ENCODE measurements at regions not wholly inside any gene's neighbourhood (a gene's known extent, or its start where the extent isn't known, plus 50 kb on each side); places are given as distances from the start of the nearest gene placed in this dataset.

GRCh38 chr1:147080671-147081394, 91.4 kb downstream of the PRKAB2 start:
- H3K4me3 ChIP-seq (ENCODE audit: low read length in 2 of 2) = no peak overlapping the region
- H3K4me1 ChIP-seq (ENCODE audit: control insufficient read depth in 2 of 2, insufficient read depth in 2 of 2, low read length in 2 of 2) = peaks cover 0 to 23% of the 10 kb centered on the region in 2 donors
- H3K27me3 ChIP-seq (ENCODE audit: control insufficient read depth in 2 of 2, insufficient read depth in 1 of 2, low read length in 1 of 2) = peaks cover 59 to 99% of the 10 kb centered on the region in 2 donors
- H3K9me3 ChIP-seq (ENCODE audit: control insufficient read depth in 2 of 2, insufficient read depth in 1 of 2, low read length in 1 of 2) = peaks cover 2 to 14% of the 10 kb centered on the region in 2 donors
- DNase-seq (ENCODE audit: low read depth in 6 of 9, low spot score in 9 of 9) = no peak
- H3K27ac ChIP-seq (ENCODE audit: low read depth in 1 of 2, low read length in 1 of 2) = no peak overlapping the region
- WGBS = 12% methylated on average over 28 of the region's 28 CpGs
- no peaks in the 10 kb centered on the region for H3K36me3 ChIP-seq (ENCODE audit: control insufficient read depth in 2 of 2, insufficient read depth in 2 of 2, low read length in 1 of 2)

- 1% methylated on average over 35 of the region's 35 CpGs for WGBS
- H3K36me3 ChIP-seq (ENCODE audit: control insufficient read depth in 2 of 2, insufficient read depth in 2 of 2, low read length in 1 of 2) = no peaks in the 10 kb centered on the region
- H3K4me1 ChIP-seq (ENCODE audit: control insufficient read depth in 2 of 2, insufficient read depth in 2 of 2, low read length in 2 of 2) = peaks cover 0 to 21% of the 10 kb centered on the region in 2 donors
- no peak overlapping the region for H3K27ac ChIP-seq (ENCODE audit: low read depth in 1 of 2, low read length in 1 of 2)
- no peak for DNase-seq (ENCODE audit: low read depth in 6 of 9, low spot score in 9 of 9)
- no peak overlapping the region for H3K4me3 ChIP-seq (ENCODE audit: low read length in 2 of 2)
- H3K9me3 ChIP-seq (ENCODE audit: control insufficient read depth in 2 of 2, insufficient read depth in 1 of 2, low read length in 1 of 2) = peaks cover 2 to 14% of the 10 kb centered on the region in 2 donors
- H3K27me3 ChIP-seq (ENCODE audit: control insufficient read depth in 2 of 2, insufficient read depth in 1 of 2, low read length in 1 of 2) = peaks cover 59 to 99% of the 10 kb centered on the region in 2 donors
These were observed 92.1 kb downstream of the PRKAB2 start for GRCh38 chr1:147080006-147080661.

- no peak for DNase-seq (ENCODE audit: low read depth in 6 of 9, low spot score in 9 of 9)
- WGBS = 12% methylated on average over 45 of the region's 45 CpGs
These were observed 92.8 kb downstream of the PRKAB2 start for GRCh38 chr1:147079400-147080005.

GRCh38 chr1:147078606-147079399, 93.5 kb downstream of the PRKAB2 start:
- Histone ChIP-seq H3K27me3 (ENCODE audit: control insufficient read depth in 2 of 2, insufficient read depth in 1 of 2, low read length in 1 of 2) (peaks cover 55 to 99% of the 10 kb centered on the region in 2 donors), H3K4me3 (ENCODE audit: low read length in 2 of 2) (no peak overlapping the region)
- WGBS = 53% methylated on average over 52 of the region's 52 CpGs

More at GRCh38 chr1:147079400-147080005, 92.8 kb downstream of the PRKAB2 start:
- Histone ChIP-seq H3K27me3 (ENCODE audit: control insufficient read depth in 2 of 2, insufficient read depth in 1 of 2, low read length in 1 of 2) (peaks cover 59 to 99% of the 10 kb centered on the region in 2 donors), H3K27ac (ENCODE audit: low read depth in 1 of 2, low read length in 1 of 2) (no peak overlapping the region), H3K36me3 (ENCODE audit: control insufficient read depth in 2 of 2, insufficient read depth in 2 of 2, low read length in 1 of 2) (no peaks in the 10 kb centered on the region), H3K4me1 (ENCODE audit: control insufficient read depth in 2 of 2, insufficient read depth in 2 of 2, low read length in 2 of 2) (peaks cover 0 to 15% of the 10 kb centered on the region in 2 donors), H3K9me3 (ENCODE audit: control insufficient read depth in 2 of 2, insufficient read depth in 1 of 2, low read length in 1 of 2) (peaks cover 2 to 14% of the 10 kb centered on the region in 2 donors), H3K4me3 (ENCODE audit: low read length in 2 of 2) (no peak overlapping the region)

GRCh38 chr1:147077936-147078605, 94.2 kb downstream of the PRKAB2 start:
- 52% methylated on average over 37 of the region's 37 CpGs for WGBS
- H3K36me3 ChIP-seq (ENCODE audit: control insufficient read depth in 2 of 2, insufficient read depth in 2 of 2, low read length in 1 of 2) = no peaks in the 10 kb centered on the region

More at GRCh38 chr1:147078606-147079399, 93.5 kb downstream of the PRKAB2 start:
- Histone ChIP-seq H3K27ac (ENCODE audit: low read depth in 1 of 2, low read length in 1 of 2) (no peak overlapping the region), H3K4me1 (ENCODE audit: control insufficient read depth in 2 of 2, insufficient read depth in 2 of 2, low read length in 2 of 2) (peaks cover 0 to 8% of the 10 kb centered on the region in 2 donors), H3K9me3 (ENCODE audit: control insufficient read depth in 2 of 2, insufficient read depth in 1 of 2, low read length in 1 of 2) (peaks cover 2 to 14% of the 10 kb centered on the region in 2 donors), H3K36me3 (ENCODE audit: control insufficient read depth in 2 of 2, insufficient read depth in 2 of 2, low read length in 1 of 2) (no peaks in the 10 kb centered on the region)
- no peak for DNase-seq (ENCODE audit: low read depth in 6 of 9, low spot score in 9 of 9)

GRCh38 chr1:147077523-147077922, 94.7 kb downstream of the PRKAB2 start:
- peaks cover 47 to 99% of the 10 kb centered on the region in 2 donors for H3K27me3 ChIP-seq (ENCODE audit: control insufficient read depth in 2 of 2, insufficient read depth in 1 of 2, low read length in 1 of 2)
- no peak overlapping the region for H3K27ac ChIP-seq (ENCODE audit: low read depth in 1 of 2, low read length in 1 of 2)
- WGBS = 66% methylated on average over 20 of the region's 20 CpGs
- H3K36me3 ChIP-seq (ENCODE audit: control insufficient read depth in 2 of 2, insufficient read depth in 2 of 2, low read length in 1 of 2) = no peaks in the 10 kb centered on the region
- H3K4me1 ChIP-seq (ENCODE audit: control insufficient read depth in 2 of 2, insufficient read depth in 2 of 2, low read length in 2 of 2) = peaks cover 0 to 5% of the 10 kb centered on the region in 2 donors
- no peak overlapping the region for H3K4me3 ChIP-seq (ENCODE audit: low read length in 2 of 2)
- peaks cover 2 to 14% of the 10 kb centered on the region in 2 donors for H3K9me3 ChIP-seq (ENCODE audit: control insufficient read depth in 2 of 2, insufficient read depth in 1 of 2, low read length in 1 of 2)
- no peak for DNase-seq (ENCODE audit: low read depth in 6 of 9, low spot score in 9 of 9)

More at GRCh38 chr1:147077936-147078605, 94.2 kb downstream of the PRKAB2 start:
- H3K27ac ChIP-seq (ENCODE audit: low read depth in 1 of 2, low read length in 1 of 2) = no peak overlapping the region
- peaks cover 0 to 5% of the 10 kb centered on the region in 2 donors for H3K4me1 ChIP-seq (ENCODE audit: control insufficient read depth in 2 of 2, insufficient read depth in 2 of 2, low read length in 2 of 2)
- no peak for DNase-seq (ENCODE audit: low read depth in 6 of 9, low spot score in 9 of 9)
- H3K4me3 ChIP-seq (ENCODE audit: low read length in 2 of 2) = no peak overlapping the region
- peaks cover 49 to 99% of the 10 kb centered on the region in 2 donors for H3K27me3 ChIP-seq (ENCODE audit: control insufficient read depth in 2 of 2, insufficient read depth in 1 of 2, low read length in 1 of 2)
- peaks cover 2 to 14% of the 10 kb centered on the region in 2 donors for H3K9me3 ChIP-seq (ENCODE audit: control insufficient read depth in 2 of 2, insufficient read depth in 1 of 2, low read length in 1 of 2)

- Histone ChIP-seq H3K27me3 (ENCODE audit: control insufficient read depth in 2 of 2, insufficient read depth in 1 of 2, low read length in 1 of 2) (peaks cover 47 to 99% of the 10 kb centered on the region in 2 donors), H3K36me3 (ENCODE audit: control insufficient read depth in 2 of 2, insufficient read depth in 2 of 2, low read length in 1 of 2) (no peaks in the 10 kb centered on the region)
- DNase-seq (ENCODE audit: low read depth in 6 of 9, low spot score in 9 of 9) = no peak
These were observed 95.2 kb downstream of the PRKAB2 start for GRCh38 chr1:147077081-147077480.

GRCh38 chr1:147076442-147076841, 95.8 kb downstream of the PRKAB2 start:
- Histone ChIP-seq H3K9me3 (ENCODE audit: control insufficient read depth in 2 of 2, insufficient read depth in 1 of 2, low read length in 1 of 2) (peaks cover 2 to 14% of the 10 kb centered on the region in 2 donors), H3K36me3 (ENCODE audit: control insufficient read depth in 2 of 2, insufficient read depth in 2 of 2, low read length in 1 of 2) (no peaks in the 10 kb centered on the region), H3K27me3 (ENCODE audit: control insufficient read depth in 2 of 2, insufficient read depth in 1 of 2, low read length in 1 of 2) (peaks cover 53 to 100% of the 10 kb centered on the region in 2 donors), H3K27ac (ENCODE audit: low read depth in 1 of 2, low read length in 1 of 2) (no peak overlapping the region), H3K4me3 (ENCODE audit: low read length in 2 of 2) (no peak overlapping the region), H3K4me1 (ENCODE audit: control insufficient read depth in 2 of 2, insufficient read depth in 2 of 2, low read length in 2 of 2) (peaks cover 0 to 5% of the 10 kb centered on the region in 2 donors)
- WGBS = 88% methylated on average over 7 of the region's 7 CpGs
- DNase-seq (ENCODE audit: low read depth in 6 of 9, low spot score in 9 of 9) = no peak

More at GRCh38 chr1:147077081-147077480, 95.2 kb downstream of the PRKAB2 start:
- no peak overlapping the region for H3K4me3 ChIP-seq (ENCODE audit: low read length in 2 of 2)
- no peak overlapping the region for H3K27ac ChIP-seq (ENCODE audit: low read depth in 1 of 2, low read length in 1 of 2)
- H3K9me3 ChIP-seq (ENCODE audit: control insufficient read depth in 2 of 2, insufficient read depth in 1 of 2, low read length in 1 of 2) = peaks cover 2 to 14% of the 10 kb centered on the region in 2 donors
- H3K4me1 ChIP-seq (ENCODE audit: control insufficient read depth in 2 of 2, insufficient read depth in 2 of 2, low read length in 2 of 2) = peaks cover 0 to 5% of the 10 kb centered on the region in 2 donors
- whole genome bisulfite sequencing = 81% methylated on average over 28 of the region's 28 CpGs
